NOMO-1 treated with dmso at 0.1 percent for 144 hours (cell line): ENCODE measurements at regions not wholly inside any gene's neighbourhood (a gene's known extent, or its start where the extent isn't known, plus 50 kb on each side); places are given as distances from the start of the nearest gene placed in this dataset.
"Not testable (repeated sequence)": the region's sequence is repeated elsewhere in the genome, so short reads cannot be mapped to it uniquely, and the experiment has no call there.

Experiments used
- DNase-seq: peaks from one replicate; lab custom pipeline; 2025; ENCODE audit not compliant: unreplicated experiment; lab: John Stamatoyannopoulos, UW

DNA sequence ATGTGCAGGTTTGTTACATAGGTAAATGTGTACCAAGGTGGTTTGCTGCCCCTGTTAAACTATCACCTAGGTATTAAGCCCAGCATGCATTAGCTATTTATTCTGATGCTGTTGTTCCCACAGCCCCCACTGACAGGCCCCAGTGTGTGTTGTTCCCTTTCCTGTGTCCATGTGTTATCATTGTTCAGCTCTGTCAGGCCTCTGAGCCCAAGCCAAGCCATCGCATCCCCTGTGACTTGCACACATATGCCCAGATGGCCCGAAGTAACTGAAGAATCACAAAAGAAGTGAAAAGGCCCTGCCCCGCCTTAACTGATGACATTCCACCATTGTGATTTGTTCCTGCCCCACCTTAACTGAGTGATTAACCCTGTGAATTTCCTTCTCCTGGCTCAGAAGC, 757.5 kb downstream of the NR2F1-AS1 start:
- not testable (repeated sequence) for DNase-seq

GRCh38 chr5:92822183-92822582, 758.8 kb downstream of the NR2F1-AS1 start:
- DNase-seq = no peak

- DNase-seq = no peak
These were observed 771.1 kb downstream of the NR2F1-AS1 start for GRCh38 chr5:92809855-92810465.

- no peak for DNase-seq
These were observed 772.5 kb downstream of the NR2F1-AS1 start for GRCh38 chr5:92808474-92808873.

GRCh38 chr5:92807085-92807484, 773.9 kb downstream of the NR2F1-AS1 start:
- DNase-seq = no peak

DNA sequence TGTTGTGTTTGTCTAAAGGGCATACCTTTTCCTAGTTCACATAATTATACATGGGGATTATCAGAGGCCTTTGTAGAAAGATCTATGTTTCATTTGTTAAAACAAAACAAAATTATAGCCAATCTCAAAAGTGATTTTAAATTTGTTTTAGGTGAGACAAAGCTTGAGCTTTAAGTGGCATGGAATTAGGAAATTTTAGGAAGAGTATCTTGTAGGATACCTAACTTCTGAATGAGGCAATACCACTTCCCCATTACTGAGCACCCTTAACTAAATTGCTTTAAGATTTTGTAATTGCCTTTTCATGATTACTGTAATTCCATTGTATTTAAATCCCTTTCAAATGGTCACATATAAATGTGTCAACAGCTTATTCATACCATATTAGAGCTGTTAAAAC, 775.6 kb downstream of the NR2F1-AS1 start:
- no peak for DNase-seq

DNA sequence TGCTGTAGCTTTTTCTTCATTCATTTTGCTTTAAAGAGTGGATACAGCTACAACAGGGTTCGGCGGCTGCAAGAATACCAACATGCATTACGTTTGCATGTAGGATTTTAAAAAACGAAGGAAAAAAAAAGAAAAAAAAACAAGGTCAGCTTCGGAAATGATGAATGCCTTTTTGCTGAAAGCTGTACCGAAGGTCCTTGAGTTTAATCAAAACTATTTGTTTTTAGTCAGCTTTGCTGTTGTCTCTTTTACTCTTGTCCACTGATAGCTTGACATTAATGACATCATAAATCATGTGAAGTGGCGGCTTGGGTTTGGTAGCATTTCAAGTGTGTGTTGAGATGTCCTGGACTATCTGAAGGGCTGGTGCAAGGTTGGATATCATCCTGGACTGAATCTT, 779.1 kb downstream of the NR2F1-AS1 start:
- DNase-seq = no peak

DNA sequence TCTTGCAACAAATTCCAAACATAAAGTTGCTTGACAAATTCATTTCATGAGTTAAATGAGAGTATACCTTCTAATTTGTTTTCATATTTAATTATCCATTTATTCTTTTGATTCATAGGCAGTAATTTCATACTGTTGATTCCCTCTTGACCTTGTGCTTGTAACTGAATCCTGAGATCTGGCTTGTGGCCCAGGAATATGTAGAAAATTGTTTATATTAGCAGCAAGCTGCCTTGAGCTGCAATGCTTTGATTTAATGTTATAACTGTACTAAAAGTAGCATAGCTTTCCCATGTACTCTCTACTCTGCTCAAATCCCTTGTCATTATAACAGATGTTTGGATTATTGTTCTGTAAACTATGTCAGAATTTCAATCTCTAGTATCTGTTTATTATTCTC, 780.7 kb downstream of the NR2F1-AS1 start:
- DNase-seq = no peak

DNA sequence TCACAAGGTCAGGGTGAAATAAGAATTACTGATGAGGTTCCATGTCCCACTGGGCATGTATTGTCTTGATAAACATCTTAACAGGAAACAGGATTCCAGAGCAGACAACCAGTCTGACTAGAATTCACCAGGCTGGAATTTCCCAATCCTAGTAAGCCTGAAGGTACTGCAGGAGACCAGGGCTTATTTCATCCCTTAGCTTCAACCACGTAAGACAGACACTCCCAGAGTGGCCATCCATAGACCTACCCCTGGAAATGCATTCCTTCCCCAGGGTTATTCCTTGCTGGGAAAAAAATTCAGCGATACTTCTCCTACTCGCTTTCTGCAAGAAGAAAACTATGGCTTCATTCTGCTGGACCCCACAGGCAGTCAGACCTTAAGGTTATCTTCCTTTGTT, 785.4 kb downstream of the NR2F1-AS1 start:
- DNase-seq = no peak

- DNase-seq = no peak
These were observed 801.0 kb downstream of the NR2F1-AS1 start for GRCh38 chr5:92780057-92780456.

DNA sequence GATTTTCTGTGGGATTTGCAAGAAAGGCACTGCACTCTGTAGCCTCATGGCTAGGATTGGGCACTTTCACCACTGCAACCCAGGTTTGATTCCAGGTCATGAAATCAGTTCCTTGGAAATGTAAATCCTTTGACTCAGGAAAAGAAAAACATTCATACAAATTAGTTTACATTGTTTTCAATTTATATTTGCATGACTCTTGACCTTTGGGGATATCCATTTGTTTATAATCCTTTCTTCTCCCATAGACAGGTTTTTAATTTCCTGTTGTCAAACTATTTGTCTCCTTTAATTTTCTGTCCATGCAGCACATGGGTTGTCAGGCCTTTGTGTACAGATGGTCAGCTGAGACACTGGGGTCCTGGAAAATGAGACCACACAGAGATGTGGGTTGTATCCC, 801.5 kb downstream of the NR2F1-AS1 start:
- no peak for DNase-seq

DNA sequence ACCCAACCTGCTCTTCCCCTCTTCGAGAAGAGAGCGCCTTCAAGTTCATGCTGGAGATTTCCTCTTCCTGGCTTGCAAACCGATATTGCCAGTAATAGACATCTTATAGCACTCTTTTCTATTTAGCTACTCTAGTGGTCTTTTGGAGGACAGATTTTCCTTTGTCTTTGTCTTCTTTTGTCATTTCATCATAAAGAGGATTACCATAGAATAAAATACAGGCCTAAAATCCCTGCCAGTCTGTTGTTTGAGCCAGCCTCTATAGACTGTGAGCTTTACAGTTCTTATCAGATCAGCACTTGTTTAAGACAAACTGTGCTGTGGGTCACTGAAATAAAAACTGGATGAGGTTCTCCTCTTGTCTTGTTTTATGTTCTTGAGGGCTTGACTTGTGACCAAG, 802.8 kb downstream of the NR2F1-AS1 start:
- DNase-seq = no peak

GRCh38 chr5:92777421-92777820, 803.6 kb downstream of the NR2F1-AS1 start:
- no peak for DNase-seq

- no peak for DNase-seq
These were observed 805.1 kb downstream of the NR2F1-AS1 start for GRCh38 chr5:92775711-92776615.

GRCh38 chr5:92769978-92770377, 811.0 kb downstream of the NR2F1-AS1 start:
- DNase-seq = no peak

GRCh38 chr5:92761585-92761984, 819.4 kb downstream of the NR2F1-AS1 start:
- no peak for DNase-seq

GRCh38 chr5:92760550-92760949, 820.5 kb downstream of the NR2F1-AS1 start:
- DNase-seq = no peak

GRCh38 chr5:92758552-92758951, 822.5 kb downstream of the NR2F1-AS1 start:
- no peak for DNase-seq

- DNase-seq = no peak
These were observed 831.1 kb downstream of the NR2F1-AS1 start for GRCh38 chr5:92749943-92750342.

- DNase-seq = no peak
These were observed 832.8 kb downstream of the NR2F1-AS1 start for GRCh38 chr5:92748072-92748676.

DNA sequence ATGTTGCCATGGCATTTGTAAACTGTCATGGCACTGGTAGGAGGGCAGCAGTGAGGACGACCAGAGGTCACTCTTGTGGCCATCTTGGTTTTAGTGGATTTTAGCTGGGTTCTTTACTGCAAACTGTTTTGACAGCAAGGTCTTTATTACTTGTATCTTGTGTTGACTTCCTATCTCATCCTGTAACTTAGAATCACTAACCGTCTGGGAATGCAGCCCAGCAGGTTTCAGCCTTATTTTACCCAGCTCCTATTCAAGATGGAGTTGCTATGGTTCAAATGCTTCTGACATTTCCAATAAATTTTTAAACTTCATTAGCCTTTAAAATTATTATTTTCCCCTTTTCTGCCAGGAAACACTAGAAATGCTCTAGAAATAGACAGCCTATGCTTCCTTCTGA, 839.1 kb downstream of the NR2F1-AS1 start:
- DNase-seq = no peak
